GM21515 (cell line): ENCODE measurements at regions not wholly inside any gene's neighbourhood (a gene's known extent, or its start where the extent isn't known, plus 50 kb on each side); places are given as distances from the start of the nearest gene placed in this dataset.
"Not testable (repeated sequence)": the region's sequence is repeated elsewhere in the genome, so short reads cannot be mapped to it uniquely, and the experiment has no call there.

Experiments used
- ATAC-seq: cut with Tn5 transposase; IDR thresholded peaks from one replicate; pipeline ENCODE4 v1.9.1; 2021; ENCODE audit not compliant: unreplicated experiment

DNA sequence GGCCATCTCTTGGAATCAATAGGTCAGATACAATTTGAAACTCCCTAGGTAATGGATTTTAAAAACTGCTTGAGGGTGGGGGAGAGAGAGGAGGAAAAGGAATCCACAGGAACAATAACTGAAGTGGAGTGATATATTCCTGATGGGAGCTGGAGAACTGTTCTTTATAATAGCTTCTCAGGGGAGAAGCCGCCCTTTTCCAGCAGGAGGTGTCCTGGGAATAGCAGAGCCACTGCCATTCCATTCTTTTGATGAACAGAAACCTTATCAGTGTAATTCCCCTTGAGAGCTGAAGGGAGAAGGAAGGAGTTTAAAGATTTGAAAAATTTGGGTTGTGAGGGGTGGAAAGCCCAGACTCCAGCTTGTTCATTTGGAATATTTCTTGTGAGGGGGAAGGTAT lies 504.9 kb upstream of the DPH6 start:
- ATAC-seq = no peak

DNA sequence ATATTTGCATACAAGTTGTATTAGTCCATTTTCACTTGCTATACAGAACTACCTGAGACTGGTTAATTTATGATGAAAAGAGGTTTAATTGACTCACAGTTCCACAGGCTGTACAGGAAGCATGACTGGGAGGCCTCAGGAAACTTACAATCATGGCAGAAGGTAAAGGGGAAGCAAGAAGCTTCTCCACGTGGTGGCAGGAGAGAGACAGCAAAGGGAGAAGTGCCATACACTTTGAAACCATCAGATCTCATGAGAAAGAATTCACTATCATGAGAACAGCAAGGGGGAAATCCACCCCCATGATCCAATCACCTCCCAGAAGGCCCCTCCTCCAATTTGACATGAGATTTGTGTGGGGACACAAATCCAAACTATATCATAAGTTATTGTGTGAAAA lies 506.7 kb upstream of the DPH6 start:
- not testable (repeated sequence) for ATAC-seq

DNA sequence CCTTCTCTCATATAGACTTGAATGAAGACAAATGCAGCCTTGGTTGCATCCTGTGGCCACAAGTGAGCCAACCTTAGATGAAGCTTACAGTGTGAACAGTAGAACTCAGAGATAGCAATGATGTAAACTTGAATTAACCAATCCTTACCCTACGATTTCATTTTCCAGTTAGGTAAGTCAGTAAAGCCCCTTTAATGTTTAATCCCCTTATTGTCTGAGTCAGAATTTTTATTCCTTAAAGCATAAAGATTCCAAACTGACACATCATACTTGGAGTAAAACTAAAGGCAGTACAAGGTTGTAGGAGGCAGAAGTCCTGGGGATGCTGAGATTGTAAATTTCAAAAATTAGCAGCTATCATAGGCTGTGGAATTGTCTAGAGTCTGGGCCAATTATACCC lies 507.8 kb upstream of the DPH6 start:
- no peak for ATAC-seq

DNA sequence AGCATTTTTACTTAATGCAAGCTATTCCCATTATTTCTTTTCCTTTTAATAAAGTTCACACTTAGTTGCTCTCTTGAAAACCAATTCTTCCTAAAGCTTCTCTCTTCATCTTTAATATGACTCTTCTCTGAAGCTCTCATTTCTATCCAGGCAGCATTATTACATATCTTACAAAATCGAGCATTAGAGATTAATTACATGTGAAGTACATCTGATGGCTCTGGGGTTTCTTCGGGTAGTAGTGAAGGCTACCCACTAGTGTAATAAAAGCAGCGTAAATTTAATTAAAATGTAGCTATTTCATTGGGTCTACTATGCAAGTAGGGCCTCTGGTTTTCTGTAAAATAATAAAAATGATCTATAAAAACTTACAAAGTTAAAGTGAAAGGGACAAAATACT lies 513.6 kb upstream of the DPH6 start:
- no peak for ATAC-seq

DNA sequence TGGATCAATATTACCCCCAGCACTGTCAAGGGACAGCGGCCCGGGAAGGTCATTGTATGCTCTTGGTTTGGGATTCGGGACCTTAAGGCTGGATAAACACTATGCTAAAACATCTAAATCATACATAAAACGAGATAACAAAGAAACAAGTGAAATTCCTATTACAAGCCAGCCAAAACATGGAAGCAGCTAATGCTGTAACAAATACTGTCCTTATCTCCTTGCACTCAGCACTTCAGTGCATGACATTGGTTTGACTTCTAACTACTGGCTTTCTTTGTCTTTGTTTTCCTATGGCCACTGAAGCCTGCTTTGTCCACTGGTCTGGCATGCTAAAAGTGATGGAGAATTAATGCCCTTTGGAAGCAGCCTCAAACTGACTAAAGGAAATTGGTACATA lies 516.4 kb upstream of the DPH6 start:
- ATAC-seq = no peak

DNA sequence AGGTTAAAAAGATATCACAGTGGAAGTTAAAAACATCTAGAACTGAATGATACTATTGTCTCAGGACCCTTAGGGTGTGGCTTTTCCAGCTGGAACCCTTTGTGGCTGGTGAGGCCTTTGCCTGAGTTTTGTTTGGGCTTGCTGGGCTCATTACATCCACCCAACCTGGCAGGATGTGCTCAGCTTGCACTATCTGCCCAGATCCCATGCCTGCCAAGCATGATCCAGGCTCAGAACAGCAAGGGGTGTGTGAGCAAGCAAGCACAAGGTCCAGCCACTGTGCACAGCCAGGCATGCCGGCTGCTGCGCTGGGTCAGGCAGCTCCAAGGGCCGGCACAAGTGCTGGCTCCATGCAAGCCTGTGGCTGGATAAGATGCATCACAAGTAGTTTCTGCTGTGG lies 512.7 kb upstream of the CDIN1 start:
- no peak for ATAC-seq

DNA sequence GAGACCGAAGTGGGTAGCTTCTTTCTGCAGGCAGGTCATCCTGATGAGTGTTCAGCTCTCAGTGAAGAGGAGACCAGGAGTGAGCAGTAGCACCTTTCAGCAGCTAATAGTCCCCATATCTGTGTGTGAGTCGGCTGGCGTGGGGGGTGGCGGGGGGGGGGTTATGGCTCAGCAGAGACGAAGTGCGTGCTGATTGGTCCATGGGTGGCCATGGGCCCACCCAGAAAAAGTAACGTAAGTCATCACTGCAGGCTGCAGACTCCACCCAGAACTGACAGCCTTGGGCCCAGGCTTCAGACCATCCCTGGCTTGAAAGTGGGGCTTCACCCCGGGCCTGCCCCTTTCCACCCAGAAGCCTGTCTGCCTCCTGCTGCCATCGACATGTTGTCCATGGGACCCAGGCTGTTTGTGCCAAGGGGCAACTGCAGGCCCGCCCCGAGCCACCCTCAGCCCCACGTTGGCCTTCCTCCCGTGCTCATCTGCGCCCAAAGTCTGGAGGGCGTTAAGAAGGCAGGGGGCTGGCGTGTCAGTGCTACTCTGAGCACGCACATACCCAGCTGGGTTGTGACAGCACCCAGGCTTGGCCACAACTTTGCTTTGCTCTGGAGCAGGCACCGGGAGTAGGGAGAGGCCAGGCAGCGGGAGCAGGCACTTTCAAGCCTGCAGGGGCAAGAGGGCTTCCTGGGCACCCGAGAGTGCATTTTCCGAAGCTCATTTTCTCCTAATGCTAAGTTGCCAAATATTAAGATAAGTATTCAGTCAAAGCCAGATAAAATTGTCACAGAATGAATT lies 511.7 kb upstream of the CDIN1 start:
- ATAC-seq = no peak

DNA sequence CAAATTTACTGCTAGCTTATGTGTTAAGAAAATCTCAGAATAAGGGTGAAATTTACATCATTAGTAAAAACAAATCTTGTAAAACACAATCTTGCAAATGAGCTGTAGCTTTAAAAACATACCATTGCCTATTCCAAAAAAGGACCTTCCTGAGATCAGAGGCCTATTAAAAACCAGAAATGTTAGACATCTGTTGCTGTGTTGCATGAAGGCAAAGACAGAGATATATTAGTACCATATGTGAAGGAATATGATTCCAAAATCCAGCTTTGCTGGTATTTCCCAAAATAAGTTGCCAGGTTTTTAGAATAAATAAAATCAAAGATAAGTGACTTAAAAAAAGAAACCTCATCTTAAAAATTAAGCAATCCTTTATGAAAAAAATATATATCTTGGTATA lies 504.1 kb upstream of the CDIN1 start:
- ATAC-seq = no peak

DNA sequence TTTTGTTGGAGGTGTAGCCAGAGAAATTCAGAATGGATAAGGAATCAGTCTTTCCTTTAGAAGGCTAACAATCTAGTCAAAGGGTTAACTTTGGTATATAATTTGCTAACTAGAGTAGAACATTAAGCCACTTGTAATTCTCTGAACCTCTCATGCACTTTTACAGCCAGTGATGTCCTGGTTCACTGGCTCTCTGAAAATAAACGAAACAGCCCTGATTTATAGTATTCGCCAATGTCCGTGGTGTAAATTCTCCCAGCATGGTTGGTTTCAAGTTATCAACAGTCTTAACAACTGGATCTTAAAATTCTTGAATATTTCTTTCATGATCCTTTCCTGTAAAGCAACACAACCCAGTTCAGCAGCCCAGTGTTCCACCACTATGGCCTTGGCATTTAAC lies 500.4 kb upstream of the CDIN1 start:
- ATAC-seq = no peak

DNA sequence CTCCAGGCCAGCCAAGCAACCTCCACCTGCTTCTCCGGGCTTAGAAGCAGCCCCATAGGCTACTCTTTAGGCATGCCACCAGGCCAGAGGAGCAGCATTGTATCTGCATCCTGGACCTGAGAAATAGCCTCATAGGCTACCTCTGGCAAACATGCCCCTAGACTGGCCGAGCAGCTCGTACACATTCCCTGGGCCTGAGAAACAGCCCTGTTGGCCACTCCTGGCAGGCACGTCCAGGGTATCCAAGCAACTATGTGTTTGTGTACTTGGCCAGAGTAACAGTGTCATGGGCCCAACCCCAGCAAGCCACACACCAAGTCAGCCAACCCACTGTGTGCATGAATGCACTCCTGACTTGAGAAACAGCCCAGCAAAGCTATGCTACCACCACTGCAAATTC lies 498.7 kb upstream of the CDIN1 start:
- ATAC-seq = no peak

DNA sequence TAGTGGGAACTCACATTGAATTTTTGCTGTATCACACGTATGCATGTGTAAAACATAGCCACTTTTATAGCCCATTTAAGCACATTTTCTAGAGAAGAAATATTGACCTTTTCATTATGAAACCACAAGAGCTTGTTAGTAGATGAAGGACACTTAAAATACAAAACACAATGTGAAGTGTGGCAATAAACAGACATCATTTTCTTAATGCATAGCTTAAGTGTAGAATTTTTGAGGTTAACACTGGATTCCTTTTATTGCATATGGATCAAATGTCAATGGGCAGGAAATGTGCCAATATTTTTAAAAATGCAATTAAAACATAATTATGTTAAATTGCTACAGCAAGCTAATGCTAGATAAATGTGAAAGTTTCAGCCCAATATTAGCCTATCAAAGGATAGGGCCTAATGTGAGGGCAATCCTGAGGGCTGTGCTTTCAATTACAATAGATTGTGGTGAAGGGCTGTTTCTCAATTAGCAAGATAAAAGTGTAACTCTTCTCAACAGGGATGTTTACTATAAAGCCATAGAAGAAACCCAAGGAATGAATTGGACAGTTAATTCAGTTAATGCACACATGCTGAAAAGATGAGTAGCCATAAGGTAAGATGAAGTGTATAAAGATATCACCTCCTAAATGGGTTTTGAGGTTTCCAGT lies 489.0 kb upstream of the CDIN1 start:
- ATAC-seq = no peak

DNA sequence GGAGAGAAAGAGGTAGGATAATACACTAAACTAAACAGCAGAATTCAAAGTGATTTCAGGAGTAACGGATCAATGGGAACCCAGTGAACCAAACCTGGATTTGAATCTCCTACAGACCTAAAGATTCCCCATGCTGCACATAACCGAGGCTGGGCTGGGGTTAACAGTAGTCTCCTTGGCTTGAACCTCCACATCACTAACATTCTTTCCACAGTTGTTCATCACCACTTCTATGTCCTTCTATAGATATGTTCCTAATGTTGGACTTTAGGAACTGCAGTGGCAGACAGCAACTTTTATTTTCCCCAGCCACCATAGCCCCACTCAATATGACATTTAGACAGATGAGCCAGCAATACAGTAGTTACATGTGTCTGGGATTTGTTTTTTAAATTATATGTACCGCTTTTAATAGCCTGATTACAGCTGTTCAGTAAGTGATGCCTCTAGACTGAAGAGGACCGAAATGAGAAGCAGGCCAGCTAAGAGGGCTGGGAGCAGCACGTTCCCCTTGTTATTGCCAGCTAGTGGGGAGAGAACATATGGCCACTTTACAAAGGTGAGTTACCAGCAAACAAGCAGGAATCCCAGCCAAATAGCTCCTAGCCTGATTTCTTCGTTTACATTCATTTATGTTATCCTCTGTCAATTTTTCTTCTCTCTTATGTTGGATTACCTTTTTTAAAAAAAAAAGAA lies 472.6 kb upstream of the CDIN1 start:
- ATAC-seq = no peak

DNA sequence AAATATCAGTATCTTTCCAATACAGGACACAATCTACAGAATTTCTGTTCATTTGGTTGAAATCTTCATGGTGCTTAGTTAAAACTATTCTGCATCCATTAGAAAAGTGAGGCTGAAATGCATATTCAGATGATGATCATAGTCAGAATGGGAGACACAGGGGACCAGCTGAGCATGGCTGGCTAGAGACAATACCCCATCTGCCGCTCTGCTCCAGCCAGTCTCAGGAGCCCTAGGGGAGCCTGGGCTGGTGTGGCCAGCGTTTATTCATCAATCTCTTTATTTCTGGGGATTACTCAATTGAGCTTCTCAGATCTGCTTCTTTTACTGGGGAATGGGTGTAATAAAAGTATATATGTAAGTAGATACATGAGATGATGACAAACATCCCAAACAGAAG lies 470.9 kb upstream of the CDIN1 start:
- no peak for ATAC-seq

DNA sequence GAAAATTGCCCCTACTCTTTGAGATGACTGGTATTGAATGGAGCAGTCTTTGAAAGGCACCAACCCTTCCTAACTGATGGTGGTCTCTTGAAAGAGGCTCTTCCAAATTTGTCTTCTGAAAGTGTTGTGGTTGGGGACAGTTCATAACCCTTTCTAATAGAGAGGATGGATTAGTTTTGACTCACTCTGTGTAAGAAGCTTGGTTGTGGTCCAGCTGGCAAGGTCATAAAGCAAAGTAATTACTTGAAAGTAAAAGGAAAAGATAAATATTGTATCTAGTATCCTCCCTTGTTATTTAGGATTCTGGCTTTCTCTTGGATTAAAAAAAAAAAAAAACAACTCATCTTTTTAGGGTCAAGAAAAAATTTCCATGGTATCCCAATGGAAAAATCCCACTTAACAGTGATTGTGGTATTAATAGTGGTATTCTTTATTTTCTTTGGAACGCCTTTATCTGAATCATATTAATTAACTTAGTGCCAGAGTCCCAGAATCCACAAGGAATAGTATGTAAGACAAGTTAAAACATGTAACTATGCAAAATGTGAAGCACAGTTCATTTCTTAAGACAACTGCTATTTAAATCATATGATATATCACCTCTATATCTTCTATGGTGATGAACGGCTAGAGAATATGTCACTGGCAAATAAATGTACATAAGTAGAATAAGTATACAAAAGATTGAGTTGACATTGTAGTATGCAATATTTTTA lies 469.3 kb upstream of the CDIN1 start:
- no peak for ATAC-seq

DNA sequence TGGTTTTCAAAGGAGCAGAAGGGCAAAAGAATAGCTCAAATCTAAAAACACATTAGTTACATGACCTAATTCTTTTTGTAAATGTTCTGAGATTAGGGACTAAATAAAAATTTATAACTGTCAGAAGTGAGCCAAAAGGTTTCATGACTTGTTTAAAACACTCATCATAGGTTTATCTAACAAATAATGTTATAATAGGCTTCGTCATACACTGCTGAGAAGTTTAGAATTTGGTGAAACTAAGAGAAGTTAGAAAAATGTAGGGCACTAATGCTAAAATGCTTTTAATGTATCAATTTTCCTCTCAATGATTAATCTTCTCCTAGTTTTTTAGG lies 468.8 kb upstream of the CDIN1 start:
- no peak for ATAC-seq

DNA sequence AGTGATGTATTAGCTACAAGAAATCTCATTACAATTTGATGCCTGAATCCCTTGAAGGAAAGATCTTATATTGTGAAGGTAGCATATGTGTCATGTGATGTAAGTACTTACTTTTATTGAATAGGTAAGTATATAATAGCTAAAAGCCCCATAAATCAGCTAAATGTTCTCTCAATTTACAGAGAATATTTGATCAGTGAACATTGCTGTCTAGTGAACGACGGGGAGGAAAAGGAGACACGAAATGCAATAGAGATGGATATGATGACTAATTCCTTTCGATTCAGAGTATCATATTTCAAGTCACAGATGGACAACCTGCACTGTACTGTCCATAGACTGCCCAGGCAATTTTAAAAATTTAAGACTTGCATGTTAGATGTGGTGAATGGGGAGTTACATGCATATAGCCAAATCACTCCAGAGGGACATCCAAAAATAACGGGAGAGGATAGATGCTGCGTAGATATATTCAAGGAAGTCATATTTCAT lies 462.1 kb upstream of the CDIN1 start:
- no peak for ATAC-seq

DNA sequence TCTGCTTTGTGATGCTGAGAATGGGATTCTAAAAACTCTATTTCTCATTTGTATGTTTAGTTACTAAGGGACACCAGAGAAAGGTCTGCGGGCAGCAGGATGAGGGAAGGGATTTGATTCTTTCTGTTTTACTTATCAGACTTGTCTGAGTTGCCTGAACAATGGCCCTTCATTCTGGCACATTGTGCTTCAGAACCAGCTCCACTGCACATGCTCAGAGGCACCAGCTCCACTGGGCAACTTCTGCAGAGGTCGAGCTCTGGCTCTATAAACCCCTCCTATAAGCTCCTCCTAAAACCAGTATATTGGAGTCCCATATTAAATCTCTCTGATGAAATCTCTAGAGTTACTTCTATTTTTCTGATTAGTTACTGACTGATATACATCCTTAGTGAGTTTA lies 453.2 kb upstream of the CDIN1 start:
- no peak for ATAC-seq

DNA sequence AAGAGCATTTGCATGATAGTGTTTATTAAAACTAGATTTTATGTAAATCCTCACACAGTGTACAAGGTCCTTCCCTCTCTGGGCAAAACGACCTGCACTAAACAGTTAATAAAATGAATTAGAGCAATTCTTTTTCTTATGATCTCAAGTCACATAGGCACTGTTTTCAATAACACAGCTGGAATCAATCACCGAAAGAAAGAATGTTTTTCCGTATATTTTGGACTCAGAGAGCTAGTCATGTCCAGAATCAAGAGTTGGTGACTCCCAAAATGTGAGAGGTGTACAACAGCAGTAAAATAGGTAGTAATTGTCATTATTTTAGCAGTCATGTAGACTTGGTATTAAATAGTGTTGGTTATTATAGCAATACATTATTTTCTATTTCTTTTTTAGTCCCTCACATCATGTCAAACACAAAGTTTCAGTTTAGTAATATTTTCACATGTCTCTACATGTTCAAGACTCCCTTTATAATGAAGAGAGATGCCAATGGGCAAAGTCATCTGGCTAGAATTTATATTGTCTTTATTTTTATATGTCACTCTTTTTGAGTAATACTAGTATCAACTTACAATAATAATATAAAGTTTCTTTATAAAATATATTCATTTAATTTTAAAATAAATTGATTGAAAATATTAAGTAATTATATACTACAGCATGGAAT lies 448.6 kb upstream of the CDIN1 start:
- ATAC-seq = no peak

DNA sequence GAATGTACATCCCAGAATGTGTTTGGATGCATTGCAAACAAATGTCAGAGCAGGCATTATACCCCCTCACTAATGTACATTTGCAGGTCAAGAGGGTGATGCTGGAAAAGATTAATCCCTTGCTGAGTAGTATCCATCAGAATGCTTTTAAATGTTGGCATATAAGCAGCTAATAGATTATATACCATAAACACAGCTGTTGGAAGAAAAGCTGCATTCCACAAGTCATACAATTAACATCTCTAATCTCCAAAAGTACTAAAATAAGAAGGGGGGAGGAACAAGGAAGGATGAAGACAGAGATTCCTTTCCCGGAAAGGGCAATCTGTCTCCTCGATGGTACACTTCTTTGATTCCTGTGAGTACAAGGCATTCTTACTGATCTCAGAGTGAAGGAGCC lies 445.7 kb upstream of the CDIN1 start:
- no peak for ATAC-seq

DNA sequence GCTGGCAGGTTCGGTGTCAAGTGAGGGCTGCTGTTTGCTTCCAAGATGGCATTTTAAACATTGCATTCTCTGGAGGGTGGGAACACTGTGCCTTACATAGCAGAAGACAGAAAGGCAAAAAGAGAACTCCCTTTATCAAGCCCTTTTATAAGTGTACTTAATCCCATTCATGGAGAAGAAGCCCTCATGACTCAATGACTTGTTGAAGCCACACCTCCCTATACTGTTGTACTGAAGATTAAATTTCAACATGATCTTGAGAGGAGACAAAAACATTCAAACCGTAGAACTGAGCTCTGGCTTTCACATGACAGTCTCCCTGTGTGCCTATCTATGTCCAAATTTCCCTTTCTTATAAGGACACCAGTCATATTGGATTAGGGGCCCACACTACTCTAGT lies 443.4 kb upstream of the CDIN1 start:
- ATAC-seq = no peak

DNA sequence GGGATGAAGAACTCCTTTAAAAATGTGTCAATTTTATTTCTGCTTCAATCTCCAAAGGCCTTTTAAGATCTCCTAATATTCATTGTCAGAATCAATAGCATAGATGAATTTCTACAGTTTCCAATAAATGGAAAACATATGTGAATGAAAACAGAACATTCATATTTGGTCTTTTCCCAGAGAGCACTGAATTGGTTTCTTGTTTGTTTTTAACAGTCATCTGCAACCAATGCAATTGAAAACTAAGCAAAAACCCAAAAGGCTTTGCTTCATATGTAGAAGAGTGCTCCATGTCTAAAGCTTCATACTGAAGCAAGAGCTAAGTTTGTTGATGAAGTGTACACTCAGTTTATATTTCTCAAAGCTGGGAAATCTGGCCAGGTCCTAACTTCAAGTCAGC lies 426.5 kb upstream of the CDIN1 start:
- no peak for ATAC-seq
